ENCODE measurements at regions not wholly inside any gene's neighbourhood (a gene's known extent, or its start where the extent isn't known, plus 50 kb on each side); places are given as distances from the start of the nearest gene placed in this dataset.

GRCh38 chr10:108130575-108130974, 966.1 kb upstream of the SORCS1 start:
- no peak for DNase-seq
- Histone ChIP-seq H3K9ac (ENCODE audit: low read depth in 2 of 2, low read length in 2 of 2) (no peak overlapping the region), H3K27ac (no peak overlapping the region), H3K9me3 (no peaks in the 10 kb centered on the region), H3K4me3 (no peak overlapping the region), H3K4me1 (no peaks in the 10 kb centered on the region), H3K27me3 (no peaks in the 10 kb centered on the region), H3K36me3 (no peaks in the 10 kb centered on the region)
- intact Hi-C loops (cut with DNase I): no loop called here
- TF ChIP-seq CTCF (IDR thresholded peaks at IDR 0.05): no peak

- Histone ChIP-seq H3K9ac (ENCODE audit: low read depth in 2 of 2, low read length in 2 of 2) (no peak overlapping the region), H3K36me3 (no peaks in the 10 kb centered on the region), H3K27ac (no peak overlapping the region), H3K9me3 (no peaks in the 10 kb centered on the region), H3K27me3 (no peaks in the 10 kb centered on the region), H3K4me1 (no peaks in the 10 kb centered on the region), H3K4me3 (no peak overlapping the region)
- intact Hi-C loops (cut with DNase I): no loop called here
- no peak for DNase-seq
- TF ChIP-seq CTCF (IDR thresholded peaks at IDR 0.05): peak; percentile 31
These were observed 947.7 kb upstream of the SORCS1 start for GRCh38 chr10:108112218-108112617.

GRCh38 chr10:108104551-108105156, 940.1 kb upstream of the SORCS1 start:
- H3K27me3 ChIP-seq: no peaks in the 10 kb centered on the region
- no peak for TF ChIP-seq CTCF (IDR thresholded peaks at IDR 0.05)
- H3K9me3 ChIP-seq: no peaks in the 10 kb centered on the region
- H3K4me1 ChIP-seq: no peaks in the 10 kb centered on the region
- no peak overlapping the region for H3K9ac ChIP-seq (ENCODE audit: low read depth in 2 of 2, low read length in 2 of 2)
- intact Hi-C loops (cut with DNase I): no loop called here
- DNase-seq: no peak
- H3K27ac ChIP-seq: no peak overlapping the region
- no peak overlapping the region for H3K4me3 ChIP-seq
- no peaks in the 10 kb centered on the region for H3K36me3 ChIP-seq

GRCh38 chr10:108097258-108097657, 932.8 kb upstream of the SORCS1 start:
- no peaks in the 10 kb centered on the region for H3K9me3 ChIP-seq
- H3K4me3 ChIP-seq: no peak overlapping the region
- no peaks in the 10 kb centered on the region for H3K36me3 ChIP-seq
- no peak overlapping the region for H3K9ac ChIP-seq (ENCODE audit: low read depth in 2 of 2, low read length in 2 of 2)
- no peaks in the 10 kb centered on the region for H3K27me3 ChIP-seq
- no peaks in the 10 kb centered on the region for H3K4me1 ChIP-seq
- no peak overlapping the region for H3K27ac ChIP-seq
- DNase-seq: no peak
- no peak for TF ChIP-seq CTCF (IDR thresholded peaks at IDR 0.05)
- intact Hi-C loops (cut with DNase I): no loop called here

GRCh38 chr10:108095932-108096925, 931.7 kb upstream of the SORCS1 start:
- H3K4me3 ChIP-seq: no peak overlapping the region
- no peak overlapping the region for H3K27ac ChIP-seq
- H3K4me1 ChIP-seq: no peaks in the 10 kb centered on the region
- H3K9ac ChIP-seq (ENCODE audit: low read depth in 2 of 2, low read length in 2 of 2): no peak overlapping the region
- no peak for DNase-seq
- no peaks in the 10 kb centered on the region for H3K27me3 ChIP-seq
- no peak for TF ChIP-seq CTCF (IDR thresholded peaks at IDR 0.05)
- no peaks in the 10 kb centered on the region for H3K9me3 ChIP-seq
- intact Hi-C loops (cut with DNase I): no loop called here
- H3K36me3 ChIP-seq: no peaks in the 10 kb centered on the region

Measured in colonic mucosa (tissue), 4 donors.